GM10847 (cell line): ENCODE measurements at regions not wholly inside any gene's neighbourhood (a gene's known extent, or its start where the extent isn't known, plus 50 kb on each side); places are given as distances from the start of the nearest gene placed in this dataset.

Source experiments
- POLR2A ChIP-seq: IDR thresholded peaks from 2 replicates; pipeline ENCODE4 v1.6.1; 2011; ENCODE audit not compliant: insufficient read length; ENCODE audit errors: extremely low read depth

DNA sequence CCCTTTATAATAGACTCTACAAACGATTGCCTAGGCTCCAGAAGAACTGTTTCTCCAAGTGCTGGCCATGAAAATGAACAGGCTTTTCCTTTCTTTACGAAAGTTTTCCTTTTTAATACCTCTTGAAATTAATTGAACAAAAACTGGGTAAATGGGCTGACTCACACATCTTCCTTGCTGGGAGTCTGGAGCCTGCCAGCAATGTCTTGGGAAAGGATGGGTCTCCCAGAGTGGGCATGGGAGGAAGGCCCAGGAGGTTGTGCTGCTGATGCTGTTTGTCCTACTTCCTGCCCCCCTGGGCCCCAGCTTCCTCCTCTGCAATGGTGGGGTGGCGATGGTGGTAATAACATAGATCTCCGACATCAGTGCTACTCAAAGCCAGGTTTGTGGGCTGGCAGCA, 174.1 kb downstream of the RPS24 start:
- TF ChIP-seq POLR2A: no peak

DNA sequence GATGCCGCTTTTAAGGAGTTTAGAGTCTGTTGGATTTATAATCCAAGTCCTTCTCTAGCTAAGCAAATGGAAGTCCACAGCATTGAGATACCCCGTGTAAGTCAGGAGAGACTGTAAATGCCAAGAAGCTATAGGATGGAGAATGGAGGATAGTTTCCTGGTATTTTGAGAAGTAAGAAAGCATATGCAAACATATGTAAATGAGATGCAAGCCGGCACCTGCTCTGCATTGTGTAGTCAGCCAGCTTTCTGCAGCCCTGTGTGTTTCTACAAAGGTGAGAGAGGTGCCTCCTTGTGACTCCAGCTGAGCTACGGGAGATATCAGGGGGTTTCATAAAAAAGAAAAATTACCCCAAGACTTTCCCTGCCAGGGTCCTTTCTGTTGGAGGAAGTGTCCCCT, 176.3 kb downstream of the RPS24 start:
- no peak for TF ChIP-seq POLR2A

DNA sequence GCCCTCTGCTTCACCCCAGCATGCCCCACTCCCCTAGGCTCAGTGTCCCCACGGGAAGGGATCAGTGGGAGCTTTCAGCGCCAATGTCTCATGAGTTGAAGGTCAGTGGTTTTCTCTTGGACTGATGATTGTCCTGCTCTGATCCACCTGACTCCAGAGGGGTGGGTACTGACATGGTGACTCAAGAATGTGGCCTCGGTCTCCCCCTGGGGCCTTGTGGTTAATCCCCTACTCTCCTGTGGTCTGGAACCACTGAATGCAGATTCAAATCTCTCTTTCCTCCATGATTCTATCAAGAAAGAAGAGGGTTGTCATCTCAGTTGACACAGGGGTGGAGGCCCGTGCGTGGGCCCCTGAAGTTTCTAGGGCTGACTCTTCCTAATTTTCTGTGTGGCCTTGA, 176.9 kb downstream of the RPS24 start:
- no peak for TF ChIP-seq POLR2A

DNA sequence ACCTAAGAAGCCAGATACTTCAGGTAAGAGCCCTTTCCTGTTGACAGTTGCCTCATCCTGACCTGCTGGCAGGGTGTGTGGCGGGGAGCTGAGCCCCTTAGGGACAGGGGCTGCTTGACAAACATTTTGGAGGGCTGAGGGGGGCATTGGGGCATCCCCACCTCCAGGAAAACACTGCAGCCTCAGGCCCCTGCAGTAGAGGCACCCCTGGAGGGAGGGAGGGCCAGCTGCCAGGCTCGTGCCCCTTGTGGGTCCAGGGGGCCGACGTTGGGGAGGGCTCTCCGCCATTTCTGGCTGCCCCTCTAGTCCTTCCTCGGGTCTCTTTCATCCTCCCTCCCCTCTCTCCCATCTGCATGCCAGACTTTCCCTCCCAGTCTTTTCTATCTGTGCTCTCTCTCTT, 177.3 kb downstream of the RPS24 start:
- TF ChIP-seq POLR2A: no peak

DNA sequence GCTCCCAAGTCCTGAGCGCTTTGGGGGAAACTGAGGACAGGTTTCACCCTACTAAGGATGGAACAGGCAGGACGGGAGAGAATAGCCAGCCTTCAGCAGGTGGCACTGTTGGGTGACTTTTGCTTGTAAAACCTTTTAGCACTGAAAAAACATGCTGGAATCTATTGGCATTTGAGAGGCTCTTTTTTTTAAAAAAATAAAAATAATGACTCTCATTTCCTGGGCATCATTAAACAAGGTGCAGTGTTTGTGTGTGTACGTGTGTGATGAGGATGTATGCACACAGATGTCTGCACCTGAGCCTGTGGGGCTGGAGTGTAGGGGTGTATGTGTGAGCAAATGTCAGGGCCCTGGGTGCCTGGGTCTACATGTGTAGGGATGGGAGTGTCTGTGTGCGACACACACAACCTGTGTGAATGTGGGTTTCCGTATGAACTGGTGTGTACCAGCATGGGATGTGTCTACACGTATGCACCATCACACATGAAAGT, 177.9 kb downstream of the RPS24 start:
- TF ChIP-seq POLR2A: no peak

DNA sequence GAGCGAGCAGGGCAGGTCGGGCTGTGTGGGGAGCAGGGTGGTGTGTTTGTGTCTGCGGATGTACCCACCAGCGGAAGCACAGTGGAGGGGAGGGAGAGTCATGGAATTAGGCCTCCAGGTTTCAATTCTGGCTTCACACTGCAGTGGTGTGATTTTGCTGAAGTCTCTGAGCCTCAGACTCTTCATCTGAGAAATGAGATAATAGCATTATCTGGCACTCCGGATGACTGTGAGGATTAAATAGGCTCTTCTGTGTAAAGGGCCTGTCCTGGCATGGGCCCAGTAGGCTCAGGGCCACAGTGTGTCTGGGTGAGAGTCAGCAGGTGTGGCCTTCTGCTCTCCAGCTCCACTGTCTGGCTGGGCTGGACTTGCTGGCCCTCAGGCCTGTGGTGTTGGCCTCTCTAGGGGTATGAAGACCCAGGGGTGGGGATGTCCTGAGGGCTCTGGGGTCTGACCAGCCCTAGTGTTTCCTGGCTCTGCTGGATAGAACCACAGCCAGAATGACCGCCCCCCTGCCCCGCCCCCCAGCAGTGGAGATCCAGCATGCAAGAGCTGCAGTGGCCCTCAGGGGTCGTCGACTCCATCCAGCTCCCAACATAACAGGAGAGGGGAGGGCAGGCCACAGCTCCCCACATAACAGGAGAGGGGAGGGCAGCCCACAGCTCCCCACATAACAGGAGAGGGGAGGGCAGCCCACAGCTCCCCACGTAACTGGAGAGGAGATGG, 178.6 kb downstream of the RPS24 start:
- TF ChIP-seq POLR2A: no peak

DNA sequence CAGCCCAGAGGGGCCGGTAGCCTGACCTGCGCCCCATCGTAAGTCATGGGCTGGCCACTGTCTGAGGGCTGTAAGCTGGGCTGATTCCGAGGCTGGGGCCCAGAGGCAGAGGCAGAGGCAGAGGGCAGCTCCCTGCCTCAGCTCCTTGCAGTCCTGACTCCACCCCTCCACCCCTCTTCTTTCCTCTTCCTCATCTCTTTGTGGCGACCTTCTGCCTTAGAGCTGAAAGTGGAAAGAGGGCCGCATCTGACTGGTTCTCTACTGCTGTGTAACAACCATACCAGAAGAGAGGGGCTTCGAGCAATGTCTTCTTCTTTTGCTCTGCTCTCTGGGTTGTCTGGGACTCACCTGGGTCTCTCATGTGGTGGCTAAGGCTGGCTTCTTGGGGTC, 179.1 kb downstream of the RPS24 start:
- TF ChIP-seq POLR2A: no peak

DNA sequence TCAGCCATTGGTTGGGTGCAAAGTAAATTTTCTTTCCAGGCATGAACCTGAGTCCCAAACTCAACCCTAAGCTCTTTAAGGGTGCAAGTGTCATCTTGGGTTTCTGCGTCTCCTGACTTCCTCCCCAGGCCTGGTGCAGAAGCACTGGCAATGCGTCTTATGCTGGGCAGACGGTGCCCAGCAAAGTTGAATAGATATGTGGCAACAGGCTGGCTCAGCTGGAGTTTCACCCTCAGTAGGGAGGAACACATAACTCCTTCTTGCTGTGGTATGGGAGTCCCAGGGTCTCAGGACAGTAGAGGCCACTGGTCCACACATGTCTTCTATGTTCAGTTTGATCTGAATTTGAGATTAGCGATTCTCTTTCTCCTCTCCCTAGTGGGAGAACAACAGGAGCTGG, 181.3 kb downstream of the RPS24 start:
- TF ChIP-seq POLR2A: no peak

DNA sequence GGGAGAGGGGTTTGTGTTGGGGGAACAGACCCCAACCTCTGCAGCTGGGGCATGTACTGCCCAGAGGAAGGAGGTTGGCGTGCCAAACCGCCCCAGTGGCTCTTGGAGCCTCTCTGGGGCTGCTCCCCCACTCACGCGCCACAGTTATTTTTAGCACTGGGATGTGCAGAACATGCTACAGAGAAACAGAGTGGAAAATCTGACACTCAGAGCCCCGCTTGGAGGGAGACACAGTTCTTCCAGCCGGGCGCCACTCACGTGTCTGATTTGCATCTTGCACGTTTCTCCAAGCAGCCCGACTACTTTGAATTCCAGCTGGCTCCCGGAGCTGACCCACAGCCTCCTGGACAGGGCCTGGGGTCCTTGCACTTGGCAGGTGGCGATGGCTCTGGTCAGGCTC, 182.0 kb downstream of the RPS24 start:
- TF ChIP-seq POLR2A: no peak

DNA sequence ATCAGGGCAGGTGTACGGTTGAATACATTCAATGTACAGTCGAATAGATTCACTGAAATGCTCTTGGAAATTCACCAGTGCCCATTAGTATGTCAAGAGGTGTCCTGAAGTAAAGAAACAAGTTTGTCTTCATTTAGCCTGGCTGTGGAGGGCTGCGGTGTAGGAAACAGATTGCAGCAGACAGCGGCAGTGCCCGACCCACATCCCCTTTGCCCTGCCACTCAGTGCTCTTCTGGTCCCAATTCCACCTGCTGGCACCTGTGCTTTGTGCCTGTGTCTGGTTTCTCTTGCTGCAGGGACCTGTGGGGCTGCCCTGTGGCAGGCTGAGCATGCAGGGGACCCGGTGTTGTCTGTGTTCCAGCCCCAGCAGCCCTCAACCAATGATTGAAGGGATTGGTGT, 183.7 kb downstream of the RPS24 start:
- no peak for TF ChIP-seq POLR2A

DNA sequence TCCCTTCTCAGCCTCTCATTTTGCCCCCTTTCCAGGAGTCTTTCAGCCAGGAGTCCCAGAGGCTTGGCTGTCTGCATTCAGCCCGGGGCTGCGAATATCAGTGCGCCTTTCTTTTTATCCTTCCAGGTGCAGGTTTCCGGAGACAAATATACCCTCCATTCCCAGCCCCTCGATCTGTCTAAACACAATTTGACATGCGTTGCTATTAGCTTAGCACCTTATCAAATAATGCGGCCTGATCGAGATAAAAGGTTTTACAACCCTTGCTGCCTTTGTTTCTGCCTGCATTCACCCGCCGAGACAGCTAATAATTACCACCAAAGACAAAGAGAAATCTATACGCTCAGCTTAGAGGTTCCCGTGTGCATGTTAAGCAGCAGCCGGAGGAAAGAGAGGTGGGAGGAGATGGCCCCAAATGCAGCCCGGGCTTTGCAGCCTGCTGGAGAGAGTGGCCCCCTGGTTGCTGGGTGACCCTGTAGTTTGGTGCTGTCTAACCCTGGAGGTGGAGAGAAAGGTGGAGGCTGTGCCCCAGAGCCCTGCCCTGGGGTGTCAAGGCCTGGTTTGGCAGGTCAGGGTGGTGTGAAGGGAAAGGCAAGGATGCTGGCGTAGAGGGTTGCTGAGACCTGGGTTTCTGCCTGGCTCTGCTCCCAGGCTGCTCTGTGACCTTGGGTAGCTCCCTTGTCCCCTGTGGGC, 185.3 kb downstream of the RPS24 start:
- TF ChIP-seq POLR2A: no peak

DNA sequence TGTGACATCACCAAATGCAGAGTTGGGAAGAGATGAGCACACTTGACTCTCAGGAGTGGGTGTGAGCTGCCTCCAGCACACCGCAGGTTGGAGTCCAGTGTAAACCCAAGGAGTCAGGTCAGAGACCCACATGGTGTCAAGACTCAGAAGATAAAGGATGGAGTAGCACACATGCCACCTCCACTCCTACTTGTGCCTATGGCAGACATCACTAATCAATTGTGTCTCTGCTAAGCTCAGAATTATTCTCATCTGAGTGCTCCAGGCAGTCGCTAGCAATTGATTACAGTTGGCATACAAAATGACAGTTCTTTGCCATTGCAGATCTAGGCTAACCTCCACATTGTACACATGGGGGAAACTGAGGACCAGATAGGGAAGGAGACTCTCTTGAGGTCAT, 187.1 kb downstream of the RPS24 start:
- TF ChIP-seq POLR2A: no peak

DNA sequence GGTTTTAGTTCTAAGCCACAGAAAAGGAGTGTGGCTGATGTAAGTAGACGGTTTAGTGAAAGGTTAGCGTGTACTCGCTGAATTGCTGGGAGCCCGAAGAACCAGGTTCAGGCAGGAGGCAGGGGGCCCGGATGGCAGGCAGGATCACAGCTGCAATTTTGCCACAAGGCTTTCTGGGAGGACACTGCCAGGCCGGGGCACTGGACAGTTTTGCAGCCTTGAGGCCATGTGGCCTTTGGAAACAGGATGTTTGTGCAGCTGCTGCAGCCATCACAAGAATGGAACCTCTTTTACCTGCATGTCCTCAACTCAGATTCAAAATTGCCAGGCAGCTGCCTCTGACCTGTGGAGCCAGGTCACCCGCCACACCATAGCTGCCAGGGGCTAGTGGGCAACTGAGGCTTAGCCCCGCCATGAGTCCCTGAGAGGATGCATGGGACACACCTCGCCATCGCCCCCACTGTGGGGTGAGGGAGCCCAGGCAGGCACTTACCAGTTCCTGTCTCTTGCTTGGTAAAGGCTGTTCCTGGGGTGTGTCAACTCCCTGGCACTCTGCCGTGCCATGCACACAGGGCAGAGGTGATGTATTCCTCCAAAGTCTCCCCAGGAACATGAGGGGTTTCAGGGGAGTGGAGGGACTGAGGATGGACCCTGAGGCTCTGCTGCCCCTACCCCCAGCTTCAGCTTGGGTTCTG, 188.6 kb downstream of the RPS24 start:
- no peak for TF ChIP-seq POLR2A

DNA sequence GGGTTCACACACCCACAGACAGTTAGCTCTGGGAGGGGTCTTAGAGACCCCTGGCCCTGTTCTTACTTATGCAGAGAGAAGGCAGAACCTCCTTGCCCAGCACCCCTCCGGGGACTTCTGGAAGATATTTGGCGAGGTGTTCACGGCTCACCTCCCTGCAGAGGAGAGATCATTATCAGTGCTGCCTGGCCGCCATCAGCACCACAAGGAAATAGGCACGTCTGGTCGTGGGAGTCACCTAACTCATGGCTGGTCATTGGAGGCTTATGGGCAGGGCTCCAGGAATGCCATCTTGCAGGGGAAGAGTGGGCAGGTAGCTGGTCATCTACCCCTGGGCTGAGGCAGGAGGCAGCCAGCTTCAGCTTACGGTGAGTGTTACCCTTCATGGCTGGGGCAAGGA, 189.4 kb downstream of the RPS24 start:
- no peak for TF ChIP-seq POLR2A

DNA sequence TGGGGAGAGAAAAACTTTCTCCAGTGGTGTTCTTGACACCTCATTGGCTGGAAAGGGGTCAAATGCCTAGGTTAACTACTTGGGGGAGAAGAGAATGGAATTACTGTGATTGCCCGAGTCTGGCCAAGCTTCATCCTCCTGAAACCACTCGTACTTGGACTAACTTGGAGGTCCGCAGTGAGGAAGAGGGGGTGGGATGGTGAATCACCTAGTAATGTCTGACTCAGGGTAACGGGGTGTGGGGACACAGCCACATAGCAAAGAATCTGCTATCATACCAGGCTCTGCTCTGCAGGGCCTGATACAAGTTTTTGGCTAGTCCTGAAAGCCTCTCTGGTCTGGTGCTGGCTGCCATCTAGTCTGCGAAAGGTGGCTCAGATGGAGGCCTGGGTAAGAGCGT, 190.9 kb downstream of the RPS24 start:
- TF ChIP-seq POLR2A: no peak

DNA sequence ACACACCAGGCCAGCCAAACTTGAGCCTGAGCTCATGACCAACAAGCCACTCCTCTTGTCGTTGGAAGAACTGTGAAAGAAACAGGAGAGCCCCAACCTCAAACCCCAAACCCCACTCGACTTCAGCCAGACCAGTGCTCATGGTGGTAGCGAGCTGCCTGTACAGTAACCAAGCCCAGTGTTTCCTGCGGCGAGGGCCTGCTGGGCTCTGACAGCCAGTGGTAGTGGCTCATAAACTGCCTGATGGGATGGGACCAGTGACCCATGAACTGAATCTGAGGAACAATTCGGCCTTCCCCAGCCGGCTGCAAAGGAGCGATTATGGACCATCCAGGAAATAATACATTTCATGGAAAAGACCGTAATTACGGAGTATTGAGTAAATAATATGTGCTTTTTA, 191.9 kb downstream of the RPS24 start:
- TF ChIP-seq POLR2A: no peak
